ENCODE measurements at regions not wholly inside any gene's neighbourhood (a gene's known extent, or its start where the extent isn't known, plus 50 kb on each side); places are given as distances from the start of the nearest gene placed in this dataset.

DNA sequence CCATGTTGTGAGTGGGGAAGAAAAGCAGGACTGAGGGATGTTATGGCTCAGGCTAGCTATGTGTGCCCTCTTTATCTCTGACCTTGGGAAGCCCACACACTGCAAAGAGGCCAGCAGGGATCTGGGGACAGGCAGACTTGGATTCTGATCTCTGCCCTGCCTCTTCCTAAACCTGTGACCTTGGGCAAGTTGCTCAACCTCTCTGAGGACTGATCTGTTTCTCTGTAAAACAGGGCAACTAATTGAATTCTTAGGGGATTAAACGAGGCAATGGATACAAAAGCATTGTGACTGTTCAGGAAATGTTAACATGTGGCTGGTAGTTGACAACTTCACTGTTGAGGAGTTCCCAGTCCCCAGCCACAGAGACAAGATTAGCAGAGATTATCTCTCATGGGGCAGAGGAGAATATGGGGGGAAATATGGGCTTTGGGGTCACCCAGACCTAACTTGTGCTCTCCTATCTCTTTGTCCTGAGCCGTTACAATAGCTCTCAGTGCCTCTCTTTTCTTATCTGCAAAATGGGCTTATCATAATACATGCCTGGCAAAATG, 184.7 kb upstream of the GLI2 start (continued):
- TF ChIP-seq AKAP8 (CRISPR knock-in tag; IDR thresholded peaks at IDR 0.05) (no peak), SNAPC2 (CRISPR knock-in tag; IDR thresholded peaks at IDR 0.05) (no peak), SMAD1 (CRISPR knock-in tag; IDR thresholded peaks at IDR 0.05; ENCODE audit: borderline replicate concordance, low read depth) (no peak), EED (CRISPR knock-in tag; IDR thresholded peaks at IDR 0.05) (no peak), ZNF441 (CRISPR knock-in tag; IDR thresholded peaks at IDR 0.05; ENCODE audit: borderline replicate concordance) (no peak), ZNF614 (CRISPR knock-in tag; IDR thresholded peaks at IDR 0.05; ENCODE audit: borderline replicate concordance) (peak; percentile 93), DNMT3B (CRISPR knock-in tag; conservative IDR thresholded peaks at IDR 0.05) (peak; percentile 75; the same call in 1 of the 2 replicates), KDM6A (CRISPR knock-in tag; IDR thresholded peaks at IDR 0.05; ENCODE audit: low read depth) (peak; percentile 92), EZH2 (conservative IDR thresholded peaks at IDR 0.05; ENCODE audit: low read depth, low read length) (no peak), DRAP1 (CRISPR knock-in tag; IDR thresholded peaks at IDR 0.05) (peak; percentile 74), HMGXB3 (CRISPR knock-in tag; IDR thresholded peaks at IDR 0.05; ENCODE audit: borderline replicate concordance) (no peak)
- TF ChIP-seq, protein P1, sequence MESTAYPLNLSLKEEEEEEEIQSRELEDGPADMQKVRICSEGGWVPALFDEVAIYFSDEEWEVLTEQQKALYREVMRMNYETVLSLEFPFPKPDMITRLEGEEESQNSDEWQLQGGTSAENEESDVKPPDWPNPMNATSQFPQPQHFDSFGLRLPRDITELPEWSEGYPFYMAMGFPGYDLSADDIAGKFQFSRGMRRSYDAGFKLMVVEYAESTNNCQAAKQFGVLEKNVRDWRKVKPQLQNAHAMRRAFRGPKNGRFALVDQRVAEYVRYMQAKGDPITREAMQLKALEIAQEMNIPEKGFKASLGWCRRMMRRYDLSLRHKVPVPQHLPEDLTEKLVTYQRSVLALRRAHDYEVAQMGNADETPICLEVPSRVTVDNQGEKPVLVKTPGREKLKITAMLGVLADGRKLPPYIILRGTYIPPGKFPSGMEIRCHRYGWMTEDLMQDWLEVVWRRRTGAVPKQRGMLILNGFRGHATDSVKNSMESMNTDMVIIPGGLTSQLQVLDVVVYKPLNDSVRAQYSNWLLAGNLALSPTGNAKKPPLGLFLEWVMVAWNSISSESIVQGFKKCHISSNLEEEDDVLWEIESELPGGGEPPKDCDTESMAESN (CRISPR knock-in tag; conservative IDR thresholded peaks at IDR 0.05), result peak; percentile 84
- TF ChIP-seq, protein P2, sequence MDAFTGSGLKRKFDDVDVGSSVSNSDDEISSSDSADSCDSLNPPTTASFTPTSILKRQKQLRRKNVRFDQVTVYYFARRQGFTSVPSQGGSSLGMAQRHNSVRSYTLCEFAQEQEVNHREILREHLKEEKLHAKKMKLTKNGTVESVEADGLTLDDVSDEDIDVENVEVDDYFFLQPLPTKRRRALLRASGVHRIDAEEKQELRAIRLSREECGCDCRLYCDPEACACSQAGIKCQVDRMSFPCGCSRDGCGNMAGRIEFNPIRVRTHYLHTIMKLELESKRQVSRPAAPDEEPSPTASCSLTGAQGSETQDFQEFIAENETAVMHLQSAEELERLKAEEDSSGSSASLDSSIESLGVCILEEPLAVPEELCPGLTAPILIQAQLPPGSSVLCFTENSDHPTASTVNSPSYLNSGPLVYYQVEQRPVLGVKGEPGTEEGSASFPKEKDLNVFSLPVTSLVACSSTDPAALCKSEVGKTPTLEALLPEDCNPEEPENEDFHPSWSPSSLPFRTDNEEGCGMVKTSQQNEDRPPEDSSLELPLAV (CRISPR knock-in tag; conservative IDR thresholded peaks at IDR 0.05; ENCODE audit: low read depth), result no peak
- TF ChIP-seq, protein P3, sequence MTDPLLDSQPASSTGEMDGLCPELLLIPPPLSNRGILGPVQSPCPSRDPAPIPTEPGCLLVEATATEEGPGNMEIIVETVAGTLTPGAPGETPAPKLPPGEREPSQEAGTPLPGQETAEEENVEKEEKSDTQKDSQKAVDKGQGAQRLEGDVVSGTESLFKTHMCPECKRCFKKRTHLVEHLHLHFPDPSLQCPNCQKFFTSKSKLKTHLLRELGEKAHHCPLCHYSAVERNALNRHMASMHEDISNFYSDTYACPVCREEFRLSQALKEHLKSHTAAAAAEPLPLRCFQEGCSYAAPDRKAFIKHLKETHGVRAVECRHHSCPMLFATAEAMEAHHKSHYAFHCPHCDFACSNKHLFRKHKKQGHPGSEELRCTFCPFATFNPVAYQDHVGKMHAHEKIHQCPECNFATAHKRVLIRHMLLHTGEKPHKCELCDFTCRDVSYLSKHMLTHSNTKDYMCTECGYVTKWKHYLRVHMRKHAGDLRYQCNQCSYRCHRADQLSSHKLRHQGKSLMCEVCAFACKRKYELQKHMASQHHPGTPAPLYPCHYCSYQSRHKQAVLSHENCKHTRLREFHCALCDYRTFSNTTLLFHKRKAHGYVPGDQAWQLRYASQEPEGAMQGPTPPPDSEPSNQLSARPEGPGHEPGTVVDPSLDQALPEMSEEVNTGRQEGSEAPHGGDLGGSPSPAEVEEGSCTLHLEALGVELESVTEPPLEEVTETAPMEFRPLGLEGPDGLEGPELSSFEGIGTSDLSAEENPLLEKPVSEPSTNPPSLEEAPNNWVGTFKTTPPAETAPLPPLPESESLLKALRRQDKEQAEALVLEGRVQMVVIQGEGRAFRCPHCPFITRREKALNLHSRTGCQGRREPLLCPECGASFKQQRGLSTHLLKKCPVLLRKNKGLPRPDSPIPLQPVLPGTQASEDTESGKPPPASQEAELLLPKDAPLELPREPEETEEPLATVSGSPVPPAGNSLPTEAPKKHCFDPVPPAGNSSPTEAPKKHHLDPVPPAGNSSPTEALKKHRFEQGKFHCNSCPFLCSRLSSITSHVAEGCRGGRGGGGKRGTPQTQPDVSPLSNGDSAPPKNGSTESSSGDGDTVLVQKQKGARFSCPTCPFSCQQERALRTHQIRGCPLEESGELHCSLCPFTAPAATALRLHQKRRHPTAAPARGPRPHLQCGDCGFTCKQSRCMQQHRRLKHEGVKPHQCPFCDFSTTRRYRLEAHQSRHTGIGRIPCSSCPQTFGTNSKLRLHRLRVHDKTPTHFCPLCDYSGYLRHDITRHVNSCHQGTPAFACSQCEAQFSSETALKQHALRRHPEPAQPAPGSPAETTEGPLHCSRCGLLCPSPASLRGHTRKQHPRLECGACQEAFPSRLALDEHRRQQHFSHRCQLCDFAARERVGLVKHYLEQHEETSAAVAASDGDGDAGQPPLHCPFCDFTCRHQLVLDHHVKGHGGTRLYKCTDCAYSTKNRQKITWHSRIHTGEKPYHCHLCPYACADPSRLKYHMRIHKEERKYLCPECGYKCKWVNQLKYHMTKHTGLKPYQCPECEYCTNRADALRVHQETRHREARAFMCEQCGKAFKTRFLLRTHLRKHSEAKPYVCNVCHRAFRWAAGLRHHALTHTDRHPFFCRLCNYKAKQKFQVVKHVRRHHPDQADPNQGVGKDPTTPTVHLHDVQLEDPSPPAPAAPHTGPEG (CRISPR knock-in tag; IDR thresholded peaks at IDR 0.05), result peak; percentile 23; the same call in 1 of the 2 replicates
